HEK293T (cell line): ENCODE measurements at regions not wholly inside any gene's neighbourhood (a gene's known extent, or its start where the extent isn't known, plus 50 kb on each side); places are given as distances from the start of the nearest gene placed in this dataset.

Source experiments
- CTCF ChIA-PET: fragments of 350-600 bp; formaldehyde crosslinking; extraction: SDS; loops from one replicate; lab custom pipeline; 2021; ENCODE audit warnings: antibody characterized with exemption, inconsistent platforms; lab: Yijun Ruan, JAX
- POLR2A ChIA-PET: fragments of 350-600 bp; formaldehyde crosslinking; extraction: SDS; loops from one replicate; lab custom pipeline; 2020; ENCODE audit warnings: antibody characterized with exemption, inconsistent platforms; lab: Yijun Ruan, JAX
- DNase-seq: peaks from one replicate; pipeline ENCODE4 v3.0.0; 2012; ENCODE audit warnings: mixed read lengths; ENCODE audit errors: extremely low spot score
- ARNT ChIP-seq: fragments of 450-650 bp; IDR thresholded peaks from 2 replicates; pipeline ENCODE4 v1.6.1; 2017; ENCODE audit warnings: mild to moderate bottlenecking
- BHLHE40 ChIP-seq: fragments of 450-650 bp; IDR thresholded peaks from 2 replicates; pipeline ENCODE4 v1.6.1; 2016; ENCODE audit warnings: mild to moderate bottlenecking, moderate library complexity, borderline replicate concordance
- CTBP1 ChIP-seq: fragments of 450-650 bp; IDR thresholded peaks from 2 replicates; pipeline ENCODE4 v1.6.1; 2016; ENCODE audit warnings: borderline replicate concordance
- ELF4 ChIP-seq: fragments of 450-650 bp; IDR thresholded peaks from 2 replicates; pipeline ENCODE4 v1.6.1; 2017; ENCODE audit warnings: antibody characterized with exemption
- FOXA1 ChIP-seq: fragments of 450-650 bp; IDR thresholded peaks from 2 replicates; pipeline ENCODE4 v1.6.1; 2016; ENCODE audit warnings: mild to moderate bottlenecking
- FOXK2 ChIP-seq: fragments of 450-650 bp; IDR thresholded peaks from 2 replicates; pipeline ENCODE4 v1.6.1; 2016; ENCODE audit warnings: mild to moderate bottlenecking
- FOXM1 ChIP-seq: fragments of 450-650 bp; IDR thresholded peaks from 2 replicates; pipeline ENCODE4 v1.6.1; 2017; ENCODE audit warnings: mild to moderate bottlenecking, borderline replicate concordance
- HDGF ChIP-seq: fragments of 450-650 bp; IDR thresholded peaks from 2 replicates; pipeline ENCODE4 v1.6.1; 2017; ENCODE audit warnings: antibody characterized with exemption, borderline replicate concordance
- L3MBTL2 ChIP-seq: fragments of 450-650 bp; conservative IDR thresholded peaks from 2 replicates; pipeline ENCODE4 v1.6.1; 2016; ENCODE audit warnings: mild to moderate bottlenecking
- LEF1 ChIP-seq: fragments of 450-650 bp; IDR thresholded peaks from 2 replicates; pipeline ENCODE4 v1.6.1; 2017; ENCODE audit warnings: mild to moderate bottlenecking, borderline replicate concordance
- NFRKB ChIP-seq: fragments of 450-650 bp; IDR thresholded peaks from 2 replicates; pipeline ENCODE4 v1.6.1; 2016; ENCODE audit warnings: mild to moderate bottlenecking, moderate library complexity
- PKNOX1 ChIP-seq: fragments of 450-650 bp; IDR thresholded peaks from 2 replicates; pipeline ENCODE4 v1.6.1; 2016
- SP1 ChIP-seq: fragments of 450-650 bp; IDR thresholded peaks from 2 replicates; pipeline ENCODE4 v1.6.1; 2017
- SUZ12 ChIP-seq: fragments of 450-650 bp; IDR thresholded peaks from 2 replicates; pipeline ENCODE4 v1.6.1; 2016; ENCODE audit warnings: mild to moderate bottlenecking
- TARDBP ChIP-seq: fragments of 450-650 bp; IDR thresholded peaks from 2 replicates; pipeline ENCODE4 v1.6.1; 2016
- ZNF384 ChIP-seq: fragments of 450-650 bp; IDR thresholded peaks from 2 replicates; pipeline ENCODE4 v1.6.1; 2016

GRCh38 chr20:60528141-60528540, 569.9 kb downstream of the CDH26 start:
- POLR2A ChIA-PET, result no interaction called here
- DNase-seq, result no peak
- TF ChIP-seq NFRKB (no peak), CTBP1 (no peak), BHLHE40 (no peak), ELF4 (no peak), LEF1 (no peak), PKNOX1 (no peak), ZNF384 (no peak), FOXK2 (no peak), SUZ12 (no peak)
- CTCF ChIA-PET, result no interaction called here

GRCh38 chr20:60529149-60529548, 570.9 kb downstream of the CDH26 start:
- TF ChIP-seq LEF1 (no peak), FOXM1 (no peak), FOXA1 (no peak), FOXK2 (no peak), PKNOX1 (no peak), L3MBTL2 (no peak), ELF4 (no peak), SP1 (no peak), CTBP1 (no peak), HDGF (no peak)
- POLR2A ChIA-PET, result no interaction called here
- CTCF ChIA-PET, result no interaction called here
- no peak for DNase-seq

- no peak for DNase-seq
- TF ChIP-seq LEF1 (no peak), PKNOX1 (no peak)
- CTCF ChIA-PET, result no interaction called here
- POLR2A ChIA-PET, result no interaction called here
Observed at GRCh38 chr20:60535211-60535610, 577.0 kb downstream of the CDH26 start.

- no peak for DNase-seq
- CTCF ChIA-PET, result no interaction called here
Observed at GRCh38 chr20:60540591-60540990, 582.4 kb downstream of the CDH26 start.

GRCh38 chr20:60541991-60542390, 583.8 kb downstream of the CDH26 start:
- DNase-seq, result no peak
- ChIA-PET POLR2A (no interaction called here), CTCF (no interaction called here)
- TF ChIP-seq FOXK2, result no peak
- TF ChIP-seq LEF1, result no peak
- no peak for TF ChIP-seq ELF4
- no peak for TF ChIP-seq FOXA1
- TF ChIP-seq FOXM1, result no peak
- no peak for TF ChIP-seq NFRKB
- no peak for TF ChIP-seq PKNOX1
- no peak for TF ChIP-seq CTBP1
- TF ChIP-seq BHLHE40, result no peak
- no peak for TF ChIP-seq SP1
- no peak for TF ChIP-seq TARDBP
- TF ChIP-seq ZNF384, result no peak
- TF ChIP-seq SUZ12, result no peak
- no peak for TF ChIP-seq L3MBTL2

More at GRCh38 chr20:60540591-60540990, 582.4 kb downstream of the CDH26 start:
- no peak for TF ChIP-seq BHLHE40
- no peak for TF ChIP-seq CTBP1
- TF ChIP-seq FOXK2, result no peak
- no peak for TF ChIP-seq ZNF384
- TF ChIP-seq FOXA1, result no peak
- no peak for TF ChIP-seq ARNT
- no peak for TF ChIP-seq L3MBTL2
- no peak for TF ChIP-seq NFRKB
- TF ChIP-seq SUZ12, result no peak
- TF ChIP-seq ELF4, result no peak
- TF ChIP-seq LEF1, result no peak
- no peak for TF ChIP-seq PKNOX1
- no peak for TF ChIP-seq FOXM1
- no peak for TF ChIP-seq TARDBP
- no peak for TF ChIP-seq HDGF
- POLR2A ChIA-PET, result no interaction called here

GRCh38 chr20:60543598-60543997, 585.4 kb downstream of the CDH26 start:
- CTCF ChIA-PET, result no interaction called here
- POLR2A ChIA-PET, result no interaction called here
- TF ChIP-seq NFRKB (no peak), TARDBP (no peak), FOXK2 (no peak)
- no peak for DNase-seq
